NT2/D1 (cell line): ENCODE measurements at regions not wholly inside any gene's neighbourhood (a gene's known extent, or its start where the extent isn't known, plus 50 kb on each side); places are given as distances from the start of the nearest gene placed in this dataset.
"Not testable (repeated sequence)": the region's sequence is repeated elsewhere in the genome, so short reads cannot be mapped to it uniquely, and the experiment has no call there.

ENCODE experiments used
- DNase-seq: peaks from one replicate; pipeline ENCODE4 v3.0.0-alpha.2; 2011; ENCODE audit warnings: low read depth, low spot score
- H3K27me3 ChIP-seq: 2 replicates; pipeline ENCODE4 v1.6.0; 2011; ENCODE audit warnings: mild to moderate bottlenecking; ENCODE audit not compliant: insufficient read length, insufficient read depth
- H3K36me3 ChIP-seq: 2 replicates; pipeline ENCODE4 v1.6.1; 2011; ENCODE audit warnings: mild to moderate bottlenecking, low read length, mixed read lengths; ENCODE audit not compliant: insufficient read depth, insufficient read length
- H3K4me1 ChIP-seq: 2 replicates; pipeline ENCODE4 v1.5.1; 2011; ENCODE audit not compliant: insufficient read depth, insufficient read length
- H3K4me3 ChIP-seq: 2 replicates; pipeline ENCODE4 v1.5.1; 2011; ENCODE audit warnings: low read depth; ENCODE audit not compliant: insufficient read length
- H3K9ac ChIP-seq: 2 replicates; pipeline ENCODE4 v1.6.0; 2011; ENCODE audit warnings: low read depth; ENCODE audit not compliant: insufficient read length
- H3K9me3 ChIP-seq: 2 replicates; pipeline ENCODE4 v1.5.1; 2011; ENCODE audit warnings: mild to moderate bottlenecking, low read length; ENCODE audit not compliant: insufficient read depth
- SUZ12 ChIP-seq: IDR thresholded peaks from 2 replicates; pipeline ENCODE4 v1.6.1; 2011; ENCODE audit not compliant: insufficient read length, insufficient read depth; ENCODE audit errors: extremely low read depth
- YY1 ChIP-seq: IDR thresholded peaks from 2 replicates; pipeline ENCODE4 v1.6.1; 2011; ENCODE audit not compliant: insufficient read length, insufficient read depth
- ZNF274 ChIP-seq: IDR thresholded peaks from 2 replicates; pipeline ENCODE4 v1.6.1; 2011; ENCODE audit warnings: mild to moderate bottlenecking, low read depth, low read length

DNA sequence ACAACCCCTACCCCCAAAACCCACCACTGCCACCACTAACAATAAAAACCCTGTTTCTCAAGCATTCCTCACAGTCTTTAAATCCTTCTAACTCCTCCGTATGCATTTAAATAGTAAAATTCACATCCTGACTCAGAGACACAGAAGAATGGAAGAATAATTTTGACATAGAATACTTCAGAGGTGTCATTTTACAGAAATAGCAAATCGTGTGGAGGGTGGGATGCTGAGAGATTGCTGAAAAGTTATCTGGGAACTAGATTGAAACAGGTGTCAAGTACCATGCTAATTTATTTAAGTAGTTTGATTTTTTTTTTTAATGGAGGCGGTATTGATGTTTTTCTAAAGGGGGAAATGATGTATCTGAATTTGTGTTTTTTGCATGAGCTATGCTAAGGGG is 575.2 kb upstream of the TPK1 start:
- no peaks in the 10 kb centered on the region for H3K27me3 ChIP-seq
- TF ChIP-seq SUZ12 = no peak
- no peak overlapping the region for H3K9ac ChIP-seq
- H3K4me3 ChIP-seq = no peak overlapping the region
- no peaks in the 10 kb centered on the region for H3K9me3 ChIP-seq
- no peak for DNase-seq
- no peaks in the 10 kb centered on the region for H3K4me1 ChIP-seq
- no peaks in the 10 kb centered on the region for H3K36me3 ChIP-seq

DNA sequence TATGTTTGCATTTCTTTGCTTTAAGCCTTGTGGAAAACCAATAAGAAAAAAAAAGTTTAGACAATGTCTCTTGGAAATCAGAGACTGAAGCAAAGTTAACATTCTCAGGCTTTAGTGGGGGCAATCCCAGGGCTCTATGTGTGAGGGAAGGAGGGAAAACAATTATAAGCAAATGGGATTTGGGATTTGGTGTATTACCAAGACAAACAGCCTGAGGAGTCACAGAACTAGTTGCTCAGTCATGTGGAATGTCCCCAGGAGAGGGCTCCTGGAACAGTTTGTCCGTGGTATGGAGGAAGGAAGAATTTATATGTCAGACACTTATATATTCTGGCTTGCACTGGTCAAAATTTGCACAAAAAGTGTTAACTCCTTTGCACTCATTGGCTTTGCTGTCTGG is 562.9 kb upstream of the TPK1 start:
- H3K4me1 ChIP-seq = no peaks in the 10 kb centered on the region
- no peaks in the 10 kb centered on the region for H3K36me3 ChIP-seq
- no peak for TF ChIP-seq YY1
- no peak for TF ChIP-seq ZNF274
- TF ChIP-seq SUZ12 = no peak
- DNase-seq = no peak
- no peaks in the 10 kb centered on the region for H3K9me3 ChIP-seq
- no peaks in the 10 kb centered on the region for H3K27me3 ChIP-seq
- no peak overlapping the region for H3K4me3 ChIP-seq
- H3K9ac ChIP-seq = no peak overlapping the region

GRCh38 chr7:145394126-145394525 is 558.3 kb upstream of the TPK1 start:
- Histone ChIP-seq H3K36me3 (no peaks in the 10 kb centered on the region), H3K4me3 (no peak overlapping the region), H3K9me3 (no peaks in the 10 kb centered on the region), H3K4me1 (no peaks in the 10 kb centered on the region), H3K27me3 (no peaks in the 10 kb centered on the region), H3K9ac (no peak overlapping the region)
- TF ChIP-seq SUZ12 = no peak
- TF ChIP-seq YY1 = no peak
- TF ChIP-seq ZNF274 = no peak
- DNase-seq = no peak

DNA sequence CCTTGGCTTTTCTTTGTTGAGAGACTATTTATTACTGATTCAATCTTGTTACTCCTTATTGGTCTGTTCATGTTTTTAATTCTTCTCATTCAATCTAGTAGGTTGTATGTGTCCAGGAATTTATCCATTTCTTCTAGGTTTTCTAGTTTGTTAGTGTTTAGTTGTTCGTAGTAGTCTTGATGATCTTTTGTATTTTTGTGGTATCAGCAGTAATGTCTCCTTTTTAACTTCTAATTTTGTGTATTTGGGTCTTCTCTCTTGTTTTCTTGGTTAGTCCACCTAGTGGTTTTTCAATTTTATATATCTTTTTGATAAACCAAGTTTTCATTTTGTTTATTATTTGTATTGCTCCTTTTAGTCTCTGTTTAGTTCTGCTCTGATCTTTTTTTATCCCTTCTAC is 546.9 kb upstream of the TPK1 start:
- Histone ChIP-seq H3K27me3 (no peaks in the 10 kb centered on the region), H3K9ac (no peak overlapping the region), H3K4me3 (no peak overlapping the region), H3K4me1 (no peaks in the 10 kb centered on the region), H3K9me3 (no peaks in the 10 kb centered on the region), H3K36me3 (no peaks in the 10 kb centered on the region)
- no peak for DNase-seq
- TF ChIP-seq YY1 = no peak
- TF ChIP-seq SUZ12 = no peak
- TF ChIP-seq ZNF274 = no peak

- H3K36me3 ChIP-seq = no peaks in the 10 kb centered on the region
- TF ChIP-seq YY1 (no peak), ZNF274 (no peak), SUZ12 (no peak)
- H3K9ac ChIP-seq = no peak overlapping the region
- no peaks in the 10 kb centered on the region for H3K4me1 ChIP-seq
- no peaks in the 10 kb centered on the region for H3K9me3 ChIP-seq
- DNase-seq = no peak
- H3K27me3 ChIP-seq = no peaks in the 10 kb centered on the region
- H3K4me3 ChIP-seq = no peak overlapping the region
These were observed 542.3 kb upstream of the TPK1 start for GRCh38 chr7:145378197-145378596.

DNA sequence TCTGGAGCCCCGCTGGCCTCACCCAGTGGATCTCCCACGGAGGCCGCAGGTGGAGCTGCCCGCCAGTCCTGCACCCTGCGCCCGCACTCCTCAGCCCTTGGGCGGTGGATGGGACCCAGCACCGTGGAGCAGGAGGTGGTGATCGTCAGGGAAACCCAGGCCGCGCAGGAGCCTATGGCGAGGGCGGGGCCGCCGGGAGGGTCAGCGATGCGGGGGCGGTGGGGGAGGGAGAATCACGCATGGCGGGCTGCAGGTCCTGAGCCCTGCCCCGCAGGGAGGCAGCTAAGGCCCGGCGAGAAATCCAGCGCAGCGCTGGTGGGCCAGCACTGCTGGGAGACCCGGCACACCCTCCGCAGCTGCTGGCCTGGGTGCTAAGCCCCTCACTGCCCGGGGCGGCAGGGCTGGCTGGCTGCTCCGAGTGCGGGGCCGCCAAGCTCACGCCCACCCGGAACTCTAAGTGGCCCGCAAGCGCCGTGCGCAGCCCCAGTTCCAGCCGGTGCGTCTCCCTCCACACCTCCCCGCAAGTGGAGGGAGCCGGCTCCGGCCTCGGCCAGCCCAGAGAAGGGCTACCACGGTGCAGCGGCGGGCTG is 524.8 kb upstream of the TPK1 start:
- Histone ChIP-seq H3K4me1 (no peaks in the 10 kb centered on the region), H3K36me3 (no peaks in the 10 kb centered on the region), H3K27me3 (no peaks in the 10 kb centered on the region), H3K4me3 (no peak overlapping the region), H3K9ac (no peak overlapping the region), H3K9me3 (no peaks in the 10 kb centered on the region)
- no peak for DNase-seq
- no peak for TF ChIP-seq YY1

GRCh38 chr7:145350334-145350733 is 514.5 kb upstream of the TPK1 start:
- Histone ChIP-seq H3K4me1 (no peaks in the 10 kb centered on the region), H3K36me3 (no peaks in the 10 kb centered on the region), H3K9ac (no peak overlapping the region), H3K9me3 (no peaks in the 10 kb centered on the region), H3K27me3 (no peaks in the 10 kb centered on the region), H3K4me3 (no peak overlapping the region)
- TF ChIP-seq YY1 = no peak
- no peak for TF ChIP-seq SUZ12
- no peak for TF ChIP-seq ZNF274
- no peak for DNase-seq

DNA sequence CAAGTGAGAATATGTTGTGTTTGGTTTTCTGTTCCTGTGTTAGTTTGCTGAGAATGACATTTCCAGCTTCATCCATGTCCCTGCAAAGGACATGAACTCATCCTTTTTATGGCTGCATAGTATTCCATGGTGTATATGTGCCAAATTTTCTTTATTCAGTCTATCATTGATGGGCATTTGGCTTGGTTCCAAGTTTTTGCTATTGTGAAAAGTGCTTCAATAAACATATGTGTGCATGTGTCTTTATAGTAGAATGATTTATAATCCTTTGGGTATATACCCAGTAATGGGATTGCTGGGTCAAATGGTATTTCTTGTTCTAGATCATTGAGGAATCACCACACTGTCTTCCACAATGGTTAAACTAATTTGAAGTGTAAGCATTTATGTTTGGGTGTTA is 513.6 kb upstream of the TPK1 start:
- not testable (repeated sequence) for H3K4me3 ChIP-seq, H3K27me3 ChIP-seq, H3K4me1 ChIP-seq, H3K36me3 ChIP-seq, H3K9ac ChIP-seq, DNase-seq, H3K9me3 ChIP-seq
